ENCODE measurements at regions not wholly inside any gene's neighbourhood (a gene's known extent, or its start where the extent isn't known, plus 50 kb on each side); places are given as distances from the start of the nearest gene placed in this dataset.

- TF ChIP-seq CTCF (conservative IDR thresholded peaks at IDR 0.05; ENCODE audit: low read depth, low read length) (no peak), EZH2 (IDR thresholded peaks at IDR 0.05; ENCODE audit: borderline replicate concordance, low read depth, low read length, poor library complexity, severe bottlenecking) (no peak)
These were observed 445.2 kb upstream of the FZD8 start for GRCh38 chr10:36087006-36088005.

Data from A673 (cell line).